HG02759 (cell line): ENCODE measurements at regions not wholly inside any gene's neighbourhood (a gene's known extent, or its start where the extent isn't known, plus 50 kb on each side); places are given as distances from the start of the nearest gene placed in this dataset.
"Not testable (repeated sequence)": the region's sequence is repeated elsewhere in the genome, so short reads cannot be mapped to it uniquely, and the experiment has no call there.

ENCODE experiments used
- ATAC-seq: cut with Tn5 transposase; IDR thresholded peaks from one replicate; pipeline ENCODE4 v1.9.1; 2021; ENCODE audit warnings: mild to moderate bottlenecking, moderate library complexity; ENCODE audit not compliant: unreplicated experiment

GRCh38 chr7:81195033-81195432, 276.2 kb upstream of the SEMA3C start:
- ATAC-seq: no peak

GRCh38 chr7:81190997-81191768, 272.3 kb upstream of the SEMA3C start:
- no peak for ATAC-seq

- no peak for ATAC-seq
Observed at GRCh38 chr7:81187753-81188152, 268.9 kb upstream of the SEMA3C start.

GRCh38 chr7:81186691-81187090, 267.8 kb upstream of the SEMA3C start:
- no peak for ATAC-seq

- no peak for ATAC-seq
Observed at GRCh38 chr7:81185072-81185471, 266.2 kb upstream of the SEMA3C start.

GRCh38 chr7:81183326-81183725, 264.5 kb upstream of the SEMA3C start:
- ATAC-seq: no peak

GRCh38 chr7:81182056-81182455, 263.2 kb upstream of the SEMA3C start:
- ATAC-seq: not testable (repeated sequence)

- no peak for ATAC-seq
Observed at GRCh38 chr7:81181066-81181465, 262.2 kb upstream of the SEMA3C start.

- no peak for ATAC-seq
Observed at GRCh38 chr7:81180573-81180972, 261.7 kb upstream of the SEMA3C start.

- no peak for ATAC-seq
Observed at GRCh38 chr7:81175275-81175940, 256.6 kb upstream of the SEMA3C start.

- no peak for ATAC-seq
Observed at GRCh38 chr7:81173766-81174281, 255.0 kb upstream of the SEMA3C start.

GRCh38 chr7:81170291-81170690, 251.4 kb upstream of the SEMA3C start:
- ATAC-seq: no peak

- ATAC-seq: no peak
Observed at GRCh38 chr7:81167934-81168333, 249.1 kb upstream of the SEMA3C start.

- ATAC-seq: no peak
Observed at GRCh38 chr7:81165070-81165469, 246.2 kb upstream of the SEMA3C start.

- ATAC-seq: no peak
Observed at GRCh38 chr7:81162771-81163525, 244.1 kb upstream of the SEMA3C start.

- ATAC-seq: no peak
Observed at GRCh38 chr7:81162234-81162633, 243.4 kb upstream of the SEMA3C start.

- no peak for ATAC-seq
Observed at GRCh38 chr7:81161451-81162075, 242.7 kb upstream of the SEMA3C start.

- ATAC-seq: no peak
Observed at GRCh38 chr7:81159402-81159801, 240.6 kb upstream of the SEMA3C start.

- ATAC-seq: no peak
Observed at GRCh38 chr7:81158189-81158588, 239.3 kb upstream of the SEMA3C start.

- ATAC-seq: no peak
Observed at GRCh38 chr7:81155654-81156373, 237.0 kb upstream of the SEMA3C start.
